NCI-H146 (cell line): ENCODE measurements at regions not wholly inside any gene's neighbourhood (a gene's known extent, or its start where the extent isn't known, plus 50 kb on each side); places are given as distances from the start of the nearest gene placed in this dataset.
"Not testable (repeated sequence)": the region's sequence is repeated elsewhere in the genome, so short reads cannot be mapped to it uniquely, and the experiment has no call there.

Experiments used
- DNase-seq: peaks from one replicate; lab custom pipeline; 2025; lab: John Stamatoyannopoulos, UW

DNA sequence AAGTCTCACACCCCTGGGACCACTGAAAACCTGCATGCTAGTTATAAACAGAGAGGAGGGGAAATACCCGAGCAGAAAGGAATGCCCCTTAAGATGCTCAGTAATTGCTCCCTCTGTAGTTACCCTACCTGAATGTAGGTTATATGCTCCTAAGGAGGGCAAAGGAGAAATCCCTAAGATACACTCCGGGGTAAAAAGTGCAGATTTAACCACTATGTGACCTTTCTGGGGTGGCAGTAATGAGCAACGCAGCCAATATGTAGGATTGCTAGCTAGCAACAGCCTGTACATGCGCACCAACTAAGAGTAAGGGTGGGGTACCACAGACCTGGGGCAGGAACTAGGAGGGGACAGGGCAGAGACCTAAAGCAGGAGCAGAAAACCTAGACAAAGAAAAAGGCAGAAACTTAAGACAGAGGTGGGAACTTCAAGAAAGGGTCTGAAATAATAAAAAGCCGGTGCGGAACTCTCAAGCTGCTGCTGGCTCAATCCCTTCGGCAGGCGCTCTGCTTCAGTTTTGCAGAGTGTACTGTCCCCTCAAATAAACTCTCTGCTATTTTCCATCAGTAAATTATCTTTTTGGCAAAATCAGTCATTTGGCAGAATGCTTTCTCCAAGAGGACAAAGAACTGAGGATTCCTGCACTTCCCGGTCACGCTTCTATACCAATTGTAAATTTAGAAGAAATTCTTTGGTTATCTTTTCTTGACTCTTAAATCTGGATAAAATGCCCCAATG, 823.8 kb downstream of the CDH11 start:
- no peak for DNase-seq

DNA sequence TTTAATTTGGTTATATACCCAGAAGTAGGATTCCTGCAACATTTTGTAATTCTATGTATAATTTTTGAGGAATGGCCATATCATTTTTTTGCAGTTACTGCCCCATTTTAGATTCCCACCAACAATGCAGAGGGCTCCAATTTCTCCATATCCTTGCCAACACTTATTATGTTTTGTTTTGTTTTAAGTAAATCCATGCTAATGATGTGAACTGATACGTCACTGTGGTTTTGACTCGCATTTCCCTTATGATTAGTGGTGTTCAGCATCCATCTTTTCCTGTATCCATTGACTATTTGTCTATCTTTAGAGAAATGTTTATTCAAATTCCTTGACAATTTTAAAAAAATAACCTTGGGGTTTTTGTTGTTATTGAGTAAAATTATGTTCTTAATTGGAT, 826.4 kb downstream of the CDH11 start:
- DNase-seq: no peak

DNA sequence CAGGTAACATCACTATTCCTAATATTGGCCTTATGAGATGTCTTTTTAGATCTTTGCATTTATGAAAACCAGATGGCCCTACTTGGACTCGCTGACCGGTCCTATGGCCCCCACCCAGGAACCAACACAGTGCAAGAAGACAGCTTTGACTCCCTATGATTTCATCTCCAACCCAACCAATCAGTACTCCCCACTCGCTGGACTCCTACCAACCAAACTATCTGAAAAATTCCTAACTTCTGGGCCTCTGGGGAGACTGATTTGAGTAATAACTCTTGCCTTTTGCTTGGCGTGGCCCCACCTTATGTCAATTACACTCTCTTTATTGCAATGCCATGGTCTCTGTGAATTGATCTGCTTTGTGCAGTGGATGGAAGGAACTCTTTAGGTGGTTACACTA, 828.9 kb downstream of the CDH11 start:
- DNase-seq: no peak

DNA sequence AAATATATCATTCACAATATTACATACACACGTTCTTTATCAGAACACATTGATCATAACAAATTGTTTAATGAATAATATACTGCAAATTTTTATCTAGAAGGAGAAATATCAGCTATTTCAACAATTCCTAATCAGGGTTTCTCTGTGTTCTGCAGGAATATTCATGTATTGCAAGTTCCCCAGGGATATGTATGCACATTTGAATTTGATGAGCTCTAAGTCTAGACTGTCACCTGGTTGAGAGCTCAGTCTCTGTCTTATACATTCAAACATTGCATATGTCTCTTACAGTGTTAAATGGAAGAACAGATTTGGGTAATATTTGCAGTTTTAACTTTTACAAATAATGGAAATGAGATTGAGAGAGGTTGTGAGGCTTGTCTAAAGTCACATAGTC, 829.7 kb downstream of the CDH11 start:
- DNase-seq: no peak

DNA sequence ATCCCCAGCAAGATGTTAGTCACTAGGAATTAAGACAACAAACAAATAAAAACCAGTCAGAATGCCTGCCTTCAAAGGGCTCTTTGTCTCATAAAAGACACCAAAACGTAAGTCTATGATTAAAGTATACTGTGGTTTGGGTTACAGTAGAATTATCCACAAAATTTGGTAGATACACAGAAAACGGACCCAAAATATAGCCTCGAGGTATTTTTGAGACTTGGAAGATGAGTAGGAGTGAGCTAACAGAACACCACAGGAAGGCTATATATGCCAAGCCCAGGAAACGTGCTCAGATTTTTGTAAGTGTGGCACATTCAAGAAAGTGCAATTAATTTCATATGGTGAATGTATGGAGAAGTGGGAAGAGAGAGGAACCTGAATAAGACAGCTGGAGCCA, 831.4 kb downstream of the CDH11 start:
- DNase-seq: no peak

DNA sequence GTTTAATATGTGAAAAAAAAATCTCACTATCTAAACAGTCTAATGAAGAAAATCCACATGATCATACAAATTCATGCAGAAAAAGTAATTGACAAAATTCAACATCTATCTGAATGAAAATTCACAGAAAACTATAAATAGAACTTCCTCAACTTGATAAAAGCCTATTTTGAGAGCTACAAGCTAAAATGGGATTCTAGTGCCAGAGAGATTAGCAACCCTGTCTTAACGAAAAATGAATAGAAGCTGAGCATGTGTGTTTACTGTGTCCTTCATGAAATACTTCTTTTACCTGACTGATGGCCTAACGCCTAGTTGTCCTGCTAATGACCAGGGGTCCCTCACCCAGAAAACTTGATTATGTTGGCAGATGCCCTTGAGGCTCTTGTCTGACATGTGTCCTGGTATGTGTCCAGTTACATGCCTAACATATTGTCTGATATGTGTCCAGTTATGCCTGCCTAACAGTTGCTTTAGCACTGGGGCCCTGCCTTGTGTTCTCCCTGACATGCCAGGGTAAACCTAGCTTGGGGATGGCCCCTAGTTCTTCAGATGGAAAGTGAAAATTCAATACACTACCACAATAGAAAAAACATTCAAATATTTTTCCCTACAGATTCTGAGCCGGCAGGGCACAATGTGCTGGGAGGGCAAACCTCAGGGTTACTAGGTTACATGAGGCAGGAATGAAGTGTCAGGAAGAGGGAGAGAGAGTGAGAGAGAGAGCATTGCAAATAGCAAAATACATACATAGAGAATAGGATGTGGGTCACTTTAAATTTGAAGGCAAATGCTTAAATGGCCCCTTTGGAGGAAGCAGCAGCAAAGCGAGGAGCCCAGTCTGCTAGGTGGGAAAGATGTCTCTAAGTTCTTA, 834.0 kb downstream of the CDH11 start:
- DNase-seq: no peak

DNA sequence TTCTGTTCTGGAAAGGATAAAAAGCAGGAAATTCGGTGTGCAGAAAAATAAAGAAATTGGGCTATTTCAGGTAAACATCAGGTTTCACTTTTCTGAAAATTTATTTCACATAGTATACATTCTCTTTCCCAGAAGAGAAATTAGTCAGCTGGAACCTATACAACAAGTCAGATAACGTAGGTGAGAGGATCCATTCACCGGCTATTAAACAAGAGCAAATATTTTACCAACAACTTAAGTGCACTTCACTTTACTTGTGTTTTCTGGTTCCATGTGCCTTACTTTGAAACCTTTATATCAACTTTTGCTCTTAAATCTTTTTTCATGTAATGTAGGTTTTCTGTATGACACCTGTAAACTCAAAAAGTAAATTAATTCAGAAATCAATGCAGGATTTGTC, 839.7 kb downstream of the CDH11 start:
- no peak for DNase-seq

DNA sequence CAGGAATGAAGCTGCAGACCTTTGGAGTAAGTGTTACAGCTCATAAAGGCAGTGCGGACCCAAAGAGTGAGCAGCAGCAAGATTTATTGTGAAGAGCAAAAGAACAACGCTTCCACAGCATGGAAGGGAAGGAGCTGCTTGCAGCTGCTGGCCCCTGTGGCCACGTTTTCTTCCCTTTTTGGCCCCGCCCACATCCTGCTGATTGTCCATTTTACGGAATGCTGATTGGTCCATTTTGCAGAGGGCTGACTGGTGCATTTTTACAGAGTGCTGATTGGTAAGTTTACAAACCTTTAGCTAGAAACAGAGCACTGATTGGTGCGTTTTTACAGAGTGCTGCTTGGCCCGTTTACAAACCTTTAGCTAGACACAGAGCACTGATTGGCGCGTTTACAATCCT, 841.5 kb downstream of the CDH11 start:
- DNase-seq: no peak

DNA sequence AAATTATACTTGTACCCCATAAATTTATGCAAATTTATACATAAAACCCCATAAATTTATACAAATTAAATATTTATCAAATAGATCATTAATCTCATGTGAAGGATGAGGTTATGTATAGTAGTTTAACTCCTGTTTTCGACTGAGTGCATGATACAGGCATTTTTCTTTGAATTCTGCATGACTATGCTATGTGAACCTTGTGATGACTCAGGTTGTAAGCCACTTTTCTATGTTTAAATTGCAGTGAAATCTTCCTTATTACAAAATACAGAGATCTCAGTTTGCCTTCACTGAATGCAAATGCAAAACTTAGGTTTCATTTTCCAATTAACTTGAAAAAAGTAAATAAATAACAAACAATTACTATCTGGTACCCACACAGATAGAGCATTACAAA, 843.7 kb downstream of the CDH11 start:
- DNase-seq: no peak

DNA sequence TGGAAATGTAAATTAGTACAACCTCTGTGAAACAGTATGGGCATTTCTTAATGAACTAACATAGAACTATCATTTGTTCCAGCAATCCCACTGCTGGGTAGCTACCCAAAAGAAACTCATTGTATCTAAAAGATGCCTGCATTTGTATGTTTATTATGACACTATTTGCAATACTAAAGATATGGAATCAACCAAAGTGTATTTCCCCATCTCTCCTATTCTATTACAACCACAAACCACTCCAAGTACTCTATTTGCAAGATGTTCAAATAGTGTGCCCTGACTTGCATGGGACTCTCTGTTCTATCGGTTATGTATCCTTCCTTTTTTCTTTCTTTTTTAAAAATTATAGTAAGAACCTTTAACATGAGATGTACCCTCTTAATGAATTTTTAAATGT, 845.2 kb downstream of the CDH11 start:
- no peak for DNase-seq

DNA sequence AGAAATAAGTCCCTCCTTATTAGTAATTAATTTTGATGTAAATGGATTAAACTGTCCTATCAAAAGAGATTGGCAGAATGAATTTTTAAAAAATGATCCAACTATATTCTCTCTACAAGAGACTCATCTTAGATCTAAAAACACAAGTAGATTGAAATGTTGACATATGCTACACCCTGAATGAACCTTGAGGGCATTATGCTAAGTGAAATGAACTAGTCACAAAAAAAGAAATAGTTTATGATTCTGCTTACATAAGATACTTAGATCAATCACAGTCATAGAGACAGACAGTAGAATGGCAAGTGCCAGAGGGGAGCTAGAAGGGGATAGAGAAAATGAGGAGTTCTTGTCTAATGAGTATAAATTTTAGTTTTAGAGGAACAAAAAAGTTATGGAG, 849.8 kb downstream of the CDH11 start:
- DNase-seq: no peak

DNA sequence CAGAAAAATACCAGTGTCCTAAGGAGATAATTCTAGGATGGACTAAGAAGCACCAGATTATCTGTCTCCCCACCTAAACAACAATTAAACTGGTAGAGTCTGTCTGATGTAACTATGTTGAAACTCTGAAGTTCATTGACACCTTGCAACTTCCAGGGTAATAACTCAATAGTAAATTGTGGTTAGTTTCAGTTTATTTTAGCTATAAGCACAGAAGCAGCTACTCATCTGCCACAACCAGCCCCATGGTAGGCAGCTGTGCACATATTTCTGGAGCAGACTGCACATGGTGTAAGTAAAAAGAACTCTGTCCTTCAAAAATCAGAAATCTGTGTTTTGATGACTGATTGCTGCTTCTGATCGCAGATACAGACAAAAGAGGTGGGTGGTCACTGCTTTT, 852.1 kb downstream of the CDH11 start:
- DNase-seq: no peak

DNA sequence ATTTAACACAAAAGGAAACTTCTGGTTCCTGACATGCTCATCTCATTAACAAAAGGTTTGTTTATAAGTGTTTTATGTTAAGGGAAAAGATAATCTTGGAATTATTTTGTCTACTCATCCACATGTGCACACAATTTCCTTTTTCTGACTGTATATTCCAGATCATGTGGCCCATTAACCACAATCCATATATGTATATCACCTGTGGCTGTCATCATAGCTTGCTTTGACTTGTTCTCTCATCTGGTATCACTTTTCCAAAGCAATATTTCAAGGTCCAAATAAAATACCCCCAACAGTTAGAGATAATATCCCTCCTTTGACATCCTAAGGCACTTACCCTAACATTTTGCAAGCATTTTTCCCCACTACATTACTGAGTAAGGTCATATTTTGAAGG, 856.1 kb downstream of the CDH11 start:
- no peak for DNase-seq

DNA sequence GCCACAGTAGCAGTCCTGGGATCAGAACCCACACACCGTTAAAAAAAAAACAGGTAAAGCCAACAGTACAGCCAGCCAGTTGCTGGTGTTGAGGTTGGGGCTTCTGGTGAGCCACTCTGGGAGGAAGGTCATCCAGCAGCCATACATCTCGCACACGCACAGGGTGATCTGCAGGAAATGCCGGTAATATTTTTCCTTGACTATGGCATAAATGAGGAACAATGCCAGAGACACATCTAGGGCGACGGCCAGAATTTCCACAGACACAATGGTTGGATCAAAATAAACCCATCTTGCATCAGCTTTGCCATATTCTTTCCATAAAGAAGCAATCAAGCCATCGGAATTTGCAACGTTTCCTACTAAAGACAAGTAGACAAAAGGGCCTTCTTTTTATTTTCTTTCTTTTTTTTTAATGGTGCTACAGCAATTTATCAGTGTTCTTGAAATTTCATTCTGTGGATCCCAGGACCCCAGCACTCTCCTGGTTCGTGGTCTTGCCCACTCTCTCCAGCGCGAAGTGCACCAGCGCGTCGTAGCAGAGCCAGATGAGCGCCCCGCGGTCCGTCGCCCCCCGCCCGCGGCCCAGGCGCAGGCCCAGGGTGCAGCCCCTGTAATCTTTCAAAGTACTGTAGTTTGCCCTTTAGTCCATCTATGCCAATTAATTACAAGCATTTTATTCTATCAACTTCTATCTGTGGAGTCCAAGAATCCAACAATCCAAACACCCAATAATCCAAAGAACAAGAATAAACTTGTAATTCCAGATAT, 861.0 kb downstream of the CDH11 start:
- not testable (repeated sequence) for DNase-seq

DNA sequence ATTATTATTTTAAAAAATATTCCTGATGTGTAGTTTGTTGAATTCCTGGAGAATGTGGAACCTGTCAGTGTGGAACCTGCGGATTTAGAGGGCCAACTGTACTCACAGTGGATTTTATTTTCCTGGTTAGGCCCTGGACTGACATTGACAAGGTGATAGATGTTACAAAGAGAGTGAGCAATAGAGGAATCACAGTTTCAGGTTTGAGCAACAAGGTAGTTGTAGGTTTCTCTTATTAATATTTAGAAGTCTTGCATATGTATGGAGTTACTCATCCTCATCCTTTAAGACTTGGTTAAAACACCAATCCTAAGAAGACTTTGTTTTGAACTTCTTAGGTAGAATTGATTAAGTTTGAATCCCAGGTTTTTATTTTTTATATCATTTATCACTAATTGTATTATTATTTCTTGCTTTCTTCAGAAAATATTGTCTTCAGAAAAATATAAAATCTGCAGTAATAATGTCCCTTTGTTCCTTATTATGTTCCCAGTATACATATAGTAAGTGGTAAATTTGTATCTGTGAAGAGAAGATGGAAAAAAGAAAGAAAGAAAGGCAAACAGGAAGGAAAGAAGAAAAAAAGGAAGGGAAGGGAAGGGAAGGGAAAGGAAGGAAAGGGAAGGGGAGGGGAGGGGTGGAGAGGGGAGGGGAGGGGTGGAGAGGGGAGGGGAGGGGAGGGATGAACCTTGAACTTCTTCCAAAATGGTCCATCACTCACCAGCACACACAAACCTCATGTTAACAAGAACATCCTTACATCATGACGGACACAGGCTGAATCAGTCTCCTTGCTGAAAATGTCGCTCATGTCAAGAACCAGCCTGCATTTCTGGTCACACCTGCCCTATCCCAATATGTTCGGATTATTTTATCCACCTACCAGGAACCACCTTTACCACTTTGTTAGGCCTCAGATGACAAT, 867.2 kb downstream of the CDH11 start:
- DNase-seq: no peak

DNA sequence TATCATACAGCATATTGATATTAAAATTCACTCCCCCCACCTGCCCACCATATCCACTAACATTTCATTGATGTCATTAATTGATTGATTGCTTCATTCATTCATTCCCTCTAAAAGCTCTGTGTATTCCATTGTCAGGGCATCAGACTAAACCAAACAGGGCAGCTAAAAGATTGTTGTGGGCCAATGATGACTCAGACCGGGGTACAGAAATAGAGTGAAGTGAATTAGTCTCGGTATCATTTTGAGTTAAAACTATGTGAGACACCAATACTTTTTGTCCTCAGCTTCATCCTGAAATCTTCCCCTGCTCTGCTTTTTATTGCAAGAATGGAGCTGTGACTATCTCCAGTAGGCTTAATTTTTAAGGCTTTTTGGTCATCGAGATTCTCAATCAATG, 868.3 kb downstream of the CDH11 start:
- no peak for DNase-seq

DNA sequence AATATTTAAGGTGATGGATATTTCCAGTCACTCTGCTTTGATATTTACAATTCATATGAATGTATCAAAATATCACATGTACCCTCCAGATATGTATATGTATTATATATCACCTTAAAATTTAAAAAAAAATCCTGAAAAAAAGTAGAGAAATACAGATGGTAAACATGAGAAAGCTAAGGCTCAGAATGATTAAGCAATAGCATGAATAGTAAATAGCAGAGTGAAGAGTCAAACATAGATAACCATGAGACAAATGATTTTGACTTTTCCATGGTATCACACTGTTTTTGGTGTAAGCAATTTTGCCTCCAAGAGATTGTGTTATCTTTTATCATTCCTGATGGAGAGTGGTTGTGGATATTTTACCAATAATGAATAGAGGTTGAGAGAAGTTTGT, 868.8 kb downstream of the CDH11 start:
- no peak for DNase-seq

DNA sequence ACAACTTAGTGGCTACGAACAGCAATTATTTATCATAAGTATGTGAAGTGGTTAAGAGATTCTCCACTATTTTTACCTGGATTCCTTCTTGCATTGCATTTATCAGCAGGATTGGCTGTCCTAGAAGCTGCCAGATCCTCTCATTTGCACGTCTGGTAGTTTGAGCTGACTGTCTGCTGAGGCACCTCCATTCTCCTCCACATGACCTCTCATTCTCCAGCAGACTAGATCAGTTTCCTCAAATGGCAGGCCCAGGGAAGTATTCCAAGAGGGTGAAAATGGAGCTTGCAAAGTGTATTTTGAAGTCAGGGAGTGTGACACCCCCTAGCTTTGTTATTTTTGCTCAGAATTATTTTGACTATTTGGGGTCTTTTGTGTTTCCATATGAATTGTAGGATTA, 870.1 kb downstream of the CDH11 start:
- DNase-seq: no peak

DNA sequence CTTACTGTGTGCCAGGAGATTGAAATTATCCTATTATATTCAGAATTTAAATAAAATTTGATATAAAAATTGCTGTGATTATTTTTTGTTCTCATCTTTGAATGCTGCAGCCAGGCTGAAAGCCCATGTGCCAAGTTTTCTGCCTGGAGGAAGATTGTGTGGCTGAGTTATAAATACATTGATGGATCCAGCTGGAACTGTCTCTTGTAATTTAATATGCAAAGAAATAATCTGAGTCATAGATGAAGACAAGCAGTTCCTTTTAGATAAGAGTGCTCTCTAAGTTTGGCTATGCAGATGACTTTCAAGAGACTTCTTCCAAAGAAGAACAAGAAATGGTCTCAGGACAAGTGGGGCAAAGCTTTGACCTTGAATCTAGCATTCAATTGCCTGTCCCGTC, 871.0 kb downstream of the CDH11 start:
- no peak for DNase-seq

DNA sequence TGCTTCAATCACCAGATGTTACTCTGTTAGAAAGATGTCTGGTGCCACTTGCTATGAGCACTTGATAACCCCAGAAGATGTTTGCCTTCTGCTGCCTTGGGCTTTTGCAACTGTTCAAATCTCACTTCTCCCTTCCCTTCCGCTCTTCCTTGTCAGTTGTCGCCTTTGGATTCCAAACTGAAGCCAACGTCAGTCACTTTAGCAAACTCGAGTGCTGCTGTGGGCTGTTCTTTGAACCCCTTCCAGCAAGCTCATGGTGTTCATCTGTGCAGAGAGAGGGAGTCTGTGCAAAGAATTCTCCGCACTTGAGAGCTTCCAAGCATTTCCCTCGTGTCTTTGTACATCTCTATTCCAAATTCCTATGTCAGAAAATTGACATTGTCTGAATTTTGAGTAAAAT, 879.4 kb downstream of the CDH11 start:
- DNase-seq: no peak

DNA sequence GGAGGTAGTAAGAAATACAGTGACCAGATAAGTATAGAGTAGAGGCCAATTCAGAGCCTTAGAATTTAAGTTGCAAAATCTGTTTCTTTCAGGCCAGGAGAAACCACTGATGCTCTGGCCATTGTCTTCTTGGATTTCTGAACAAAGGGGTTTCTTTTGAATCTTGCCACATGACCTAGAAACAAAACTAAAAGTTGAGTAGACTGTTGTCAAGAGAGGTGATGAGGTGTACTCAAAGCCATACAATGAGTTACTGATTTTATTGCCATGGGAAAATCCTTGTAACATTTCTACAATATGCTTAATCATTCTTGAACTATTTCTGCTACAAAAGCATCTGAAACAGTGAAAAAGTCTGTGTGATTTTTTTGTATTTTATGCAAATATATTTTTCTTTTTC, 881.3 kb downstream of the CDH11 start:
- no peak for DNase-seq

DNA sequence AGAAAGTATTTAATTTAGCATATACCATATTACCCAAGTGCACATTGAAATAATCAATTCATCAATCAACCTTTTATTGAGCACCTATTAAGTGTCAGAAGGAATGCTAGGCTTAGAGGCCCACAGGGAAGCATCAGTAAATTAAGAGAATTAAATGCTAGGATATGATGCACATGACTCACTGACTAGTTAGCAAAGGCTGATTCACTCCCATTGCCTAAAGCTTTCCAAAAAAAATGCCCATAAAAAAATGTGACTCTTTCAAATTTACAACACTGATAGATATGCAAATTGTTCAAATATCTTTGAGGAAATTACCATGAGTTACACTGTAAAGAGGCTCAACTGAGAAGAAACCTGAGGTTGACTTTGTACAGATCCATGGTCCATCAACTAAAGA, 883.3 kb downstream of the CDH11 start:
- DNase-seq: no peak
